NB4 (cell line): ENCODE measurements at regions not wholly inside any gene's neighbourhood (a gene's known extent, or its start where the extent isn't known, plus 50 kb on each side); places are given as distances from the start of the nearest gene placed in this dataset.

Source experiments
- DNase-seq: peaks from one replicate; pipeline ENCODE4 v3.0.0; 2010; ENCODE audit warnings: low read depth
- H3K4me3 ChIP-seq: one replicate; pipeline ENCODE4 v1.5.1; 2011; ENCODE audit warnings: mild to moderate bottlenecking, low read depth, low read length, moderate library complexity
- CTCF ChIP-seq: IDR thresholded peaks from one replicate; pipeline ENCODE4 v1.5.1; 2012; ENCODE audit warnings: low read depth, low read length
- MAX ChIP-seq: IDR thresholded peaks from 2 replicates; pipeline ENCODE4 v1.6.1; 2011; ENCODE audit warnings: low read depth, low read length
- MYC ChIP-seq: IDR thresholded peaks from 2 replicates; pipeline ENCODE4 v1.6.1; 2011; ENCODE audit warnings: low read depth, low read length
- POLR2A ChIP-seq: IDR thresholded peaks from 2 replicates; pipeline ENCODE4 v1.6.1; 2011; ENCODE audit warnings: mild to moderate bottlenecking; ENCODE audit not compliant: insufficient read length; ENCODE audit errors: extremely low read depth

DNA sequence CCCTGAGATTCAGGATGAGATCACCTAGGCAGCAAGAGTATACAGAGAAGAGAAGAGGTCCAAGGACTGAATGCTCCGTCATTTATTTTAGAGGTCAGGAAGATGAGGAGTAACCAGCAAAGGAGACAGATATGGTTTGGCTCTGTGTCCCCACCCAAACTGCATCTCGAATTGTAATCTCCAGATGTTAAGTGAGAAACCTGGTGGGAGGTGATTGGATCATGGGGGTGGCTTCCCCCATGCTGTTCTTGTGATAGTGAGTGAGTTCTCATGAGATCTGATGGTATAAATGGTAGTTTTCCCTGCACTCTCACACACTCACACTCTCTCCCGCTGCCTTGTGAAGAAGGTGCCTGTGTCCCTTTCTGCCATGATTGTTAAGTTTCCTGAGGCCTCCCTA is 60.8 kb downstream of the MID1IP1 start:
- TF ChIP-seq POLR2A (no peak), CTCF (no peak), MAX (no peak), MYC (no peak)

DNA sequence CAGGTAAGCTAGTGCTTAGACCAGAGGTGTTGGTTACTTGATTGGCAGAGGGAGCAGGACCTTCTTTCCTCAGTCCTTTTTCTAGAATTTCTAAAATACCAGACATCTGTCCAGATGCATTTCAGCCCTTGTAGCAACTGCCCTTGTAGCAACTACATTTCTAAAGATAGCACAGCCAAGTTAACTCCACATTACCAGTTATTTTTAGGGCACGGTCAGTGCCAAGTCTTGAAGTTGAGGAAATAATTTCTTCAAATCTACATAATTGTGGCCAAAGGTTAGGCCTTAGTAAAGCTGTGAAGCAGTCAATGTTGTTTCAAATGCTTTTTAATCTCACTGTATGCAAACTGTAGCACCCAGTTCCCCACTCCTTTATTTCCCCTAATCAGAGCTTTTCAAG is 62.9 kb downstream of the MID1IP1 start:
- TF ChIP-seq CTCF: no peak
- no peak for TF ChIP-seq POLR2A
- TF ChIP-seq MYC: no peak
- no peak for TF ChIP-seq MAX

More for the DNA sequence above, 60.8 kb downstream of the MID1IP1 start:
- H3K4me3 ChIP-seq: no peak overlapping the region
- no peak for DNase-seq

GRCh38 chrX:38868321-38868720 is 67.1 kb downstream of the MID1IP1 start:
- TF ChIP-seq CTCF (no peak), POLR2A (no peak), MYC (no peak), MAX (no peak)
- no peak for DNase-seq
- H3K4me3 ChIP-seq: no peak overlapping the region

More for the DNA sequence above, 62.9 kb downstream of the MID1IP1 start:
- DNase-seq: no peak
- H3K4me3 ChIP-seq: no peak overlapping the region

DNA sequence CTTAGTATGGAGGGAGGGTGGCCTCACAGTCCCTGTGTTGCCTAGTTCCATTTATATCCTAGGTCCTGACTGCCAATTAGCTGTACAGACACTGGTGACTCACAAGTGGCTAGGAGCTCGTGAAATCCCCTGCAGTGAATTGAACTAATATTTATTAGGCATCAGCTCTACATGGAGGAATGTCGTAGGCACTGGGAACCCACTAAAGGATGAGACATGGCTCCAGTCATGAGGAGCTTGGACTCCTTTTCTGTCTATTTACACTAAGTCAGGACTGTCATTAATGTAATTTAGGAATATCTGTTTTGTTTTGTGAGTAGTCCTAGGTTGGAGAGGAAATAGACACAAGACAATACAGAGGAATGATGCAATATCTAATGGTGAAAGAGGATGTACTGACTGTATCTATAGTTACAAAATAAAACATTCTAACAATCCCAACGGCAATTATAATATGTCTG is 67.7 kb downstream of the MID1IP1 start:
- TF ChIP-seq MYC: no peak
- TF ChIP-seq CTCF: no peak
- no peak for TF ChIP-seq MAX
- no peak for TF ChIP-seq POLR2A
- DNase-seq: peak; percentile 78
- no peak overlapping the region for H3K4me3 ChIP-seq

DNA sequence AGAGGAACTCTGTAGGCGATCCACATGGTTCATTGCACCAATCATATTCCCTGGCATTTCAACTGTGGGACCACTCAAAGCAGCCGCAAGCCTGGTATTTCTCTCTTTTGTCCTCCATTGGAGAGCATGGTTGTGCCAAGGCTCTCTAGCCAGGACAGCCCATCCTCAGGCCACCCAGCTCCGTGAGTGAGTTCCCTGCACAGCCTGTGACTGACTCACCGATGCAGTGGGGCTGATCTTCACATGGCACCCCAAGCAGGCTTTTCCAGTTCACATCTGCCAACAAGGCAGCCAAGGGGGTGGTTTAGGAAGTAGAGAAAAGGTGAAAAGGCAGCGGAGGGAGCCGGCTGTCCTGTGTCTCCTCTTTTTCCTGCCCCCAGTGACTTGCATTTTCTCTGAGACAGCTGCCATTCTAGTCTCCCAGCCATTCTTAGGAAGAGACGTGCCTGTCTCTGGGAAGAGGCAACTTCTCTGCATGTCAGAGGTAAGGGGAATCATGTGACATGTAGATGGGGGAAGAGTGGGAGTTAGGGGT is 69.2 kb downstream of the MID1IP1 start:
- H3K4me3 ChIP-seq: no peak overlapping the region
- peak; percentile 33 for DNase-seq
- TF ChIP-seq MYC (no peak), POLR2A (no peak), CTCF (no peak), MAX (no peak)
